MCF 10A (cell line): ENCODE measurements at regions not wholly inside any gene's neighbourhood (a gene's known extent, or its start where the extent isn't known, plus 50 kb on each side); places are given as distances from the start of the nearest gene placed in this dataset.

Source experiments
- BruUV-seq: library from RNA; stranded (reverse); fragments of 400-500 nt; replicated peaks from 2 replicates; lab custom pipeline; 2021; lab: Mats Ljungman, UMichigan
- CTCF ChIA-PET: fragments of 300-600 bp; sonication (Branson Sonifier 250); formaldehyde crosslinking; extraction: SDS; loops from one replicate; lab custom pipeline; 2021; ENCODE audit warnings: antibody characterized with exemption, inconsistent platforms; lab: Yijun Ruan, JAX
- POLR2A ChIA-PET: fragments of 300-600, 350-650 bp; sonication (Branson Sonifier 250); formaldehyde crosslinking; extraction: SDS; loops from one replicate; lab custom pipeline; 2020; ENCODE audit warnings: antibody characterized with exemption, inconsistent platforms; lab: Yijun Ruan, JAX
- DNase-seq: peaks from one replicate; pipeline ENCODE4 v3.0.0-alpha.2; 2018; ENCODE audit not compliant: unreplicated experiment
- H3K27ac Mint-ChIP-seq: one replicate; pipeline ENCODE4 v1.8.0; 2022; ENCODE audit warnings: mild to moderate bottlenecking, low read depth, mixed read lengths; ENCODE audit not compliant: unreplicated experiment
- H3K27me3 Mint-ChIP-seq: one replicate; pipeline ENCODE4 v1.8.0; 2022; ENCODE audit warnings: mixed read lengths; ENCODE audit not compliant: insufficient read depth, unreplicated experiment
- H3K36me3 Mint-ChIP-seq: one replicate; pipeline ENCODE4 v1.8.0; 2022; ENCODE audit warnings: mild to moderate bottlenecking, moderate library complexity, mixed read lengths; ENCODE audit not compliant: insufficient read depth, unreplicated experiment
- H3K4me1 Mint-ChIP-seq: one replicate; pipeline ENCODE4 v1.8.0; 2022; ENCODE audit warnings: mixed read lengths; ENCODE audit not compliant: insufficient read depth, unreplicated experiment
- H3K4me3 Mint-ChIP-seq: one replicate; pipeline ENCODE4 v1.8.0; 2022; ENCODE audit warnings: mild to moderate bottlenecking, moderate library complexity, mixed read lengths; ENCODE audit not compliant: unreplicated experiment
- H3K9me3 Mint-ChIP-seq: one replicate; pipeline ENCODE4 v1.8.0; 2022; ENCODE audit warnings: mixed read lengths; ENCODE audit not compliant: unreplicated experiment
- CTCF ChIP-seq: fragments of 200-600 bp; IDR thresholded peaks from one replicate; pipeline ENCODE4 v1.8.0; 2022; ENCODE audit warnings: antibody characterized with exemption, mild to moderate bottlenecking; ENCODE audit not compliant: unreplicated experiment
- intact Hi-C: fragments of 100-400 bp; cut with micrococcal nuclease; formaldehyde crosslinking; loops from 2 replicates; pipeline ENCODE4 v1.14.1; 2022

- ChIA-PET POLR2A (interaction anchor here (1.2 to 4.2 kb wide), 5 partner anchors 12 to 183 kb away, joined by 5 to 110 read pairs (median 8); no protein-coding TSS in a partner anchor), CTCF (interaction anchor here (0.6 to 1.7 kb wide), 8 partner anchors 19 to 320 kb away, joined by 3 to 7 read pairs (median 4); no protein-coding TSS in a partner anchor)
- Mint-ChIP-seq H3K27ac (peak overlapping the region; percentile 43), H3K36me3 (no peaks in the 10 kb centered on the region), H3K9me3 (peaks cover 8% of the 10 kb centered on the region), H3K27me3 (no peaks in the 10 kb centered on the region), H3K4me3 (no peak overlapping the region), H3K4me1 (peaks cover 29% of the 10 kb centered on the region)
- TF ChIP-seq CTCF: no peak
- no TSS peak for BruUV-seq
- peak; percentile 39 for DNase-seq
- intact Hi-C loops: loop anchor here (2.0 kb wide), 1 partner anchor 23 kb away; no protein-coding TSS in a partner anchor
These were observed 71.7 kb downstream of the PRLHR start for GRCh38 chr10:118523775-118524174.

GRCh38 chr10:118522791-118523498, 72.5 kb downstream of the PRLHR start:
- TF ChIP-seq CTCF: no peak
- H3K4me1 Mint-ChIP-seq: peaks cover 27% of the 10 kb centered on the region
- intact Hi-C loops: loop anchor here (2.0 kb wide), 1 partner anchor 22 kb away; no protein-coding TSS in a partner anchor
- no peak overlapping the region for H3K4me3 Mint-ChIP-seq
- peak; percentile 88 for DNase-seq
- H3K27ac Mint-ChIP-seq: peak overlapping the region; percentile 43
- ChIA-PET CTCF (interaction anchor here (0.9 to 1.6 kb wide), 5 partner anchors 14 to 64 kb away, joined by 3 to 7 read pairs (median 3); no protein-coding TSS in a partner anchor), POLR2A (interaction anchor here (0.6 to 4.2 kb wide), 11 partner anchors 9 to 999 kb away, joined by 3 to 110 read pairs (median 5); no protein-coding TSS in a partner anchor)
- no peaks in the 10 kb centered on the region for H3K36me3 Mint-ChIP-seq
- H3K27me3 Mint-ChIP-seq: no peaks in the 10 kb centered on the region
- no TSS peak for BruUV-seq
- H3K9me3 Mint-ChIP-seq: peaks cover 14% of the 10 kb centered on the region

DNA sequence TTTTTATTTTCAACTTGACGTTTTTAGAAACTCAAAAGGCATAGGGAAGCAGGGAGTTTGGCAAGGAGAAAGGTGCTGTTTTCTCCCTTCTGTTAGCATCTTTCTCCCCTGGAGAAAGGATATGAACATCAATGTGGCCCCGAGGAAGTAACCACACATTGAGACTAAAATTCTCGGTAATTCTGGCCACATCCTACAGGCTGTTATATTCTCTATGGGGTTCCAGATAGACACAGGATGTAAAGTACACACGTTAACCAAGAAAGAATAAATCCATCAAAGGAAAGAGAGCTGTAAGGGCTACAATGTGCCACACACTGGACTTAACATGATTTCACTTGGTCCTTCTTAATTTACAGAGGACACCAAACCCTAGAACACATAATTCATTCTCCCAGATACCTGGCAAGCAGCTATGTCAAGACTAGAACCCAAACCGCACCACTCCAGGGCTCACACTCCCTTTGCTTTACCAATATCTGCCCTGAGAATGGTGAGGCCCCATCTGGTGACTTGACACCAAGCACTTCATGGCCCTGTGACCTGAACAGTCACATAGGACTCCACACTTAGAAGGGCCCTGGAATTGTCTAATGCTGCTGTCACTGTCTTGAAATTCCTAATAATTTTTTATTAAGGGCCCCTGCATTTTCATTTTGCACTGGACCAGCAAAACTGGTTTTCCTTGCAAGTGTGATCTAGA, 73.9 kb downstream of the PRLHR start:
- Mint-ChIP-seq H3K27ac (no peak overlapping the region), H3K4me1 (peaks cover 24% of the 10 kb centered on the region), H3K27me3 (no peaks in the 10 kb centered on the region), H3K9me3 (peaks cover 15% of the 10 kb centered on the region), H3K4me3 (no peak overlapping the region), H3K36me3 (no peaks in the 10 kb centered on the region)
- intact Hi-C loops: loop anchor here (2.0 kb wide), 1 partner anchor 21 kb away; no protein-coding TSS in a partner anchor
- no peak for DNase-seq
- POLR2A ChIA-PET: interaction anchor here (4.2 kb wide), 1 partner anchor 18 kb away, joined by 110 read pairs; no protein-coding TSS in a partner anchor
- TF ChIP-seq CTCF: no peak
- no TSS peak for BruUV-seq
- CTCF ChIA-PET: interaction anchor here (0.7 to 1.6 kb wide), 3 partner anchors 12 to 1180 kb away, joined by 3 to 4 read pairs (median 3); no protein-coding TSS in a partner anchor
